Activated naive CD8-positive, alpha-beta T cell treated with anti-CD3 and anti-CD28 coated beads, Interleukin-2, amount 50 U/mL, for 24 hours (primary cell): ENCODE measurements at regions not wholly inside any gene's neighbourhood (a gene's known extent, or its start where the extent isn't known, plus 50 kb on each side); places are given as distances from the start of the nearest gene placed in this dataset.
A peak's percentile ranks its signal among the peaks of the same experiment; 100 is the strongest.
"Not testable (repeated sequence)": the region's sequence is repeated elsewhere in the genome, so short reads cannot be mapped to it uniquely, and the experiment has no call there.

Source experiments
- ATAC-seq: fragments of 150-1000 bp; cut with Tn5 transposase; one replicate; pipeline ENCODE4 v1.10.0; 2021
- DNase-seq: peaks from one replicate; pipeline ENCODE4 v3.0.0; 2021
- H3K27ac Mint-ChIP-seq: one replicate; pipeline ENCODE4 v1.8.0; 2021; ENCODE audit warnings: mild to moderate bottlenecking, mixed read lengths
- H3K27me3 Mint-ChIP-seq: one replicate; pipeline ENCODE4 v1.8.0; 2021; ENCODE audit warnings: mixed read lengths
- H3K36me3 Mint-ChIP-seq: one replicate; pipeline ENCODE4 v1.8.0; 2021; ENCODE audit warnings: low read depth, mixed read lengths
- H3K4me1 Mint-ChIP-seq: one replicate; pipeline ENCODE4 v1.8.0; 2021; ENCODE audit warnings: mixed read lengths
- H3K4me3 Mint-ChIP-seq: one replicate; pipeline ENCODE4 v1.8.0; 2021; ENCODE audit warnings: mild to moderate bottlenecking, moderate library complexity, mixed read lengths
- H3K9me3 Mint-ChIP-seq: one replicate; pipeline ENCODE4 v1.8.0; 2021; ENCODE audit warnings: mixed read lengths

GRCh38 chr6:138653435-138653834 is 120.1 kb upstream of the CCDC28A start:
- Mint-ChIP-seq H3K36me3 (no peaks in the 10 kb centered on the region), H3K4me3 (no peak overlapping the region), H3K27ac (no peak overlapping the region), H3K27me3 (peaks cover 27% of the 10 kb centered on the region), H3K4me1 (peaks cover 18% of the 10 kb centered on the region), H3K9me3 (no peaks in the 10 kb centered on the region)
- ATAC-seq (no peak), DNase-seq (no peak)

GRCh38 chr6:138654715-138655634 is 118.6 kb upstream of the CCDC28A start:
- peak; percentile 99 for ATAC-seq
- Mint-ChIP-seq H3K4me3 (no peak overlapping the region), H3K9me3 (no peaks in the 10 kb centered on the region), H3K27me3 (peaks cover 28% of the 10 kb centered on the region), H3K4me1 (peaks cover 18% of the 10 kb centered on the region), H3K36me3 (no peaks in the 10 kb centered on the region), H3K27ac (no peak overlapping the region)
- peak; percentile 20 for DNase-seq

GRCh38 chr6:138655828-138656227 is 117.7 kb upstream of the CCDC28A start:
- Mint-ChIP-seq H3K27ac (no peak overlapping the region), H3K4me1 (peaks cover 18% of the 10 kb centered on the region), H3K36me3 (no peaks in the 10 kb centered on the region), H3K9me3 (no peaks in the 10 kb centered on the region), H3K27me3 (peaks cover 32% of the 10 kb centered on the region), H3K4me3 (no peak overlapping the region)
- DNase-seq (no peak), ATAC-seq (no peak)

- H3K4me3 Mint-ChIP-seq: no peak overlapping the region
- no peak overlapping the region for H3K27ac Mint-ChIP-seq
- no peak for DNase-seq
- ATAC-seq: no peak
- no peaks in the 10 kb centered on the region for H3K36me3 Mint-ChIP-seq
- H3K27me3 Mint-ChIP-seq: peaks cover 32% of the 10 kb centered on the region
- H3K9me3 Mint-ChIP-seq: no peaks in the 10 kb centered on the region
- peaks cover 18% of the 10 kb centered on the region for H3K4me1 Mint-ChIP-seq
Measured at GRCh38 chr6:138656364-138657064, 117.1 kb upstream of the CCDC28A start.

- ATAC-seq: no peak
- H3K4me3 Mint-ChIP-seq: no peak overlapping the region
- H3K36me3 Mint-ChIP-seq: no peaks in the 10 kb centered on the region
- H3K9me3 Mint-ChIP-seq: no peaks in the 10 kb centered on the region
- DNase-seq: no peak
- no peak overlapping the region for H3K27ac Mint-ChIP-seq
- H3K27me3 Mint-ChIP-seq: peaks cover 32% of the 10 kb centered on the region
- peaks cover 18% of the 10 kb centered on the region for H3K4me1 Mint-ChIP-seq
Measured at GRCh38 chr6:138657065-138657425, 116.5 kb upstream of the CCDC28A start.

- no peak overlapping the region for H3K27ac Mint-ChIP-seq
- no peak for ATAC-seq
- H3K9me3 Mint-ChIP-seq: no peaks in the 10 kb centered on the region
- no peak for DNase-seq
- peaks cover 20% of the 10 kb centered on the region for H3K27me3 Mint-ChIP-seq
- peaks cover 5% of the 10 kb centered on the region for H3K4me1 Mint-ChIP-seq
- no peaks in the 10 kb centered on the region for H3K36me3 Mint-ChIP-seq
- H3K4me3 Mint-ChIP-seq: no peak overlapping the region
Measured at GRCh38 chr6:138659998-138660397, 113.6 kb upstream of the CCDC28A start.

- no peak for ATAC-seq
- no peaks in the 10 kb centered on the region for H3K9me3 Mint-ChIP-seq
- H3K4me1 Mint-ChIP-seq: no peaks in the 10 kb centered on the region
- no peak overlapping the region for H3K27ac Mint-ChIP-seq
- H3K36me3 Mint-ChIP-seq: no peaks in the 10 kb centered on the region
- no peak for DNase-seq
- H3K27me3 Mint-ChIP-seq: peaks cover 7% of the 10 kb centered on the region
- H3K4me3 Mint-ChIP-seq: no peak overlapping the region
Measured at GRCh38 chr6:138662471-138662870, 111.1 kb upstream of the CCDC28A start.

- Mint-ChIP-seq H3K9me3 (no peaks in the 10 kb centered on the region), H3K4me1 (no peaks in the 10 kb centered on the region), H3K36me3 (no peaks in the 10 kb centered on the region), H3K27ac (no peak overlapping the region), H3K4me3 (no peak overlapping the region), H3K27me3 (peaks cover 5% of the 10 kb centered on the region)
- ATAC-seq: no peak
- DNase-seq: no peak
Measured at GRCh38 chr6:138663892-138664291, 109.7 kb upstream of the CCDC28A start.

- Mint-ChIP-seq H3K27ac (no peak overlapping the region), H3K4me1 (no peaks in the 10 kb centered on the region), H3K27me3 (peaks cover 5% of the 10 kb centered on the region), H3K36me3 (no peaks in the 10 kb centered on the region), H3K9me3 (no peaks in the 10 kb centered on the region), H3K4me3 (no peak overlapping the region)
- no peak for ATAC-seq
- no peak for DNase-seq
Measured at GRCh38 chr6:138664745-138665144, 108.8 kb upstream of the CCDC28A start.

GRCh38 chr6:138666636-138667035 is 106.9 kb upstream of the CCDC28A start:
- H3K4me3 Mint-ChIP-seq: no peak overlapping the region
- peaks cover 2% of the 10 kb centered on the region for H3K27me3 Mint-ChIP-seq
- H3K27ac Mint-ChIP-seq: no peak overlapping the region
- H3K9me3 Mint-ChIP-seq: no peaks in the 10 kb centered on the region
- no peaks in the 10 kb centered on the region for H3K36me3 Mint-ChIP-seq
- ATAC-seq (no peak), DNase-seq (no peak)
- no peaks in the 10 kb centered on the region for H3K4me1 Mint-ChIP-seq

GRCh38 chr6:138667408-138667807 is 106.2 kb upstream of the CCDC28A start:
- ATAC-seq (no peak), DNase-seq (no peak)
- Mint-ChIP-seq H3K4me3 (no peak overlapping the region), H3K4me1 (no peaks in the 10 kb centered on the region), H3K27ac (no peak overlapping the region), H3K36me3 (no peaks in the 10 kb centered on the region), H3K9me3 (no peaks in the 10 kb centered on the region), H3K27me3 (peaks cover 3% of the 10 kb centered on the region)

GRCh38 chr6:138671351-138671750 is 102.2 kb upstream of the CCDC28A start:
- no peaks in the 10 kb centered on the region for H3K36me3 Mint-ChIP-seq
- ATAC-seq (no peak), DNase-seq (no peak)
- H3K9me3 Mint-ChIP-seq: no peaks in the 10 kb centered on the region
- H3K27me3 Mint-ChIP-seq: peaks cover 3% of the 10 kb centered on the region
- no peak overlapping the region for H3K4me3 Mint-ChIP-seq
- no peak overlapping the region for H3K27ac Mint-ChIP-seq
- no peaks in the 10 kb centered on the region for H3K4me1 Mint-ChIP-seq

GRCh38 chr6:138673346-138674014 is 100.1 kb upstream of the CCDC28A start:
- H3K36me3 Mint-ChIP-seq: no peaks in the 10 kb centered on the region
- no peak for DNase-seq
- H3K4me1 Mint-ChIP-seq: no peaks in the 10 kb centered on the region
- no peak overlapping the region for H3K27ac Mint-ChIP-seq
- no peak for ATAC-seq
- H3K9me3 Mint-ChIP-seq: no peaks in the 10 kb centered on the region
- H3K4me3 Mint-ChIP-seq: no peak overlapping the region
- H3K27me3 Mint-ChIP-seq: peaks cover 3% of the 10 kb centered on the region

GRCh38 chr6:138674444-138674843 is 99.1 kb upstream of the CCDC28A start:
- H3K4me3 Mint-ChIP-seq, H3K4me1 Mint-ChIP-seq, H3K27ac Mint-ChIP-seq, H3K27me3 Mint-ChIP-seq, ATAC-seq, H3K36me3 Mint-ChIP-seq, H3K9me3 Mint-ChIP-seq, DNase-seq: not testable (repeated sequence)

GRCh38 chr6:138677538-138677937 is 96.0 kb upstream of the CCDC28A start:
- DNase-seq (no peak), ATAC-seq (no peak)

More at GRCh38 chr6:138677538-138677937, 96.0 kb upstream of the CCDC28A start:
- Mint-ChIP-seq H3K9me3 (no peaks in the 10 kb centered on the region), H3K4me3 (no peak overlapping the region), H3K4me1 (no peaks in the 10 kb centered on the region), H3K27ac (no peak overlapping the region), H3K27me3 (peaks cover 2% of the 10 kb centered on the region), H3K36me3 (no peaks in the 10 kb centered on the region)
